ENCODE measurements at regions not wholly inside any gene's neighbourhood (a gene's known extent, or its start where the extent isn't known, plus 50 kb on each side); places are given as distances from the start of the nearest gene placed in this dataset.

- TF ChIP-seq, protein P1, sequence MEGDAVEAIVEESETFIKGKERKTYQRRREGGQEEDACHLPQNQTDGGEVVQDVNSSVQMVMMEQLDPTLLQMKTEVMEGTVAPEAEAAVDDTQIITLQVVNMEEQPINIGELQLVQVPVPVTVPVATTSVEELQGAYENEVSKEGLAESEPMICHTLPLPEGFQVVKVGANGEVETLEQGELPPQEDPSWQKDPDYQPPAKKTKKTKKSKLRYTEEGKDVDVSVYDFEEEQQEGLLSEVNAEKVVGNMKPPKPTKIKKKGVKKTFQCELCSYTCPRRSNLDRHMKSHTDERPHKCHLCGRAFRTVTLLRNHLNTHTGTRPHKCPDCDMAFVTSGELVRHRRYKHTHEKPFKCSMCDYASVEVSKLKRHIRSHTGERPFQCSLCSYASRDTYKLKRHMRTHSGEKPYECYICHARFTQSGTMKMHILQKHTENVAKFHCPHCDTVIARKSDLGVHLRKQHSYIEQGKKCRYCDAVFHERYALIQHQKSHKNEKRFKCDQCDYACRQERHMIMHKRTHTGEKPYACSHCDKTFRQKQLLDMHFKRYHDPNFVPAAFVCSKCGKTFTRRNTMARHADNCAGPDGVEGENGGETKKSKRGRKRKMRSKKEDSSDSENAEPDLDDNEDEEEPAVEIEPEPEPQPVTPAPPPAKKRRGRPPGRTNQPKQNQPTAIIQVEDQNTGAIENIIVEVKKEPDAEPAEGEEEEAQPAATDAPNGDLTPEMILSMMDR (IDR thresholded peaks at IDR 0.05; ENCODE audit: insufficient read depth, low read depth, low read length) = no peak
- no peak for TF ChIP-seq EZH2 (IDR thresholded peaks at IDR 0.05; ENCODE audit: insufficient read depth, low read length)
Observed at GRCh38 chr2:15797231-15797938, 143.0 kb upstream of the MYCN start.

All from astrocyte (in vitro differentiated cells and primary cell).